Gastroesophageal sphincter (tissue), 3 donors: ENCODE measurements at regions not wholly inside any gene's neighbourhood (a gene's known extent, or its start where the extent isn't known, plus 50 kb on each side); places are given as distances from the start of the nearest gene placed in this dataset.

Experiments used
- EP300 ChIP-seq: sonication (generic); formaldehyde crosslinking; IDR thresholded peaks from one replicate; pipeline ENCODE4 v1.6.1; 2017; ENCODE audit warnings: antibody characterized with exemption, mild to moderate bottlenecking
- POLR2AphosphoS5 ChIP-seq: sonication (generic); formaldehyde crosslinking; IDR thresholded peaks from one replicate; pipeline ENCODE4 v1.6.1; 2017; ENCODE audit warnings: antibody characterized with exemption
- TF ChIP-seq, protein P1 (sequence below), 4 experiments: fragments of 200-600 bp in 2 of 4; fragments of 450-650 bp in 2 of 4; sonication (generic) in 1 of 4; IDR thresholded peaks; one replicate each; pipeline ENCODE4 v1.5.1; 2017 to 2019; ENCODE audit warnings: antibody characterized with exemption in 4 of 4, mild to moderate bottlenecking in 2 of 4, moderate library complexity in 2 of 4

DNA sequence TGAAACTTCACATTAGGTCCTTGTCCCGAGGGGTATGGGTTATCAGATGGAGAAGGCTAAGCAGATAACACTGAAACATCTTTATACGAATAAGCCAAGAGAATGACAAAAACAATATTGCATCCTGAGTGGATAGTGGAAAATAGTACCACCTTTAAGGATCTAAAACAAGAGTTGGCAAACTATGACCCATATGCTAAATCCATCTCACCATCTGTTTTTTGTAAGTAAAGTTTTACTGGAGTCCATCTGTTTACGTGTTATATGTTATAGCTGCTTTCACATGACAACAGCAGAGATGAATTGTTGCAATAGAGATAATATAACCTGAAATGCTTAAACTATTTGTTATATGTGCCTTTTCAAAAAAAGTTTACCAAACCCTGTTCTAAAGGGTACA, 76.1 kb upstream of the TRDN start:
- TF ChIP-seq, protein P1, sequence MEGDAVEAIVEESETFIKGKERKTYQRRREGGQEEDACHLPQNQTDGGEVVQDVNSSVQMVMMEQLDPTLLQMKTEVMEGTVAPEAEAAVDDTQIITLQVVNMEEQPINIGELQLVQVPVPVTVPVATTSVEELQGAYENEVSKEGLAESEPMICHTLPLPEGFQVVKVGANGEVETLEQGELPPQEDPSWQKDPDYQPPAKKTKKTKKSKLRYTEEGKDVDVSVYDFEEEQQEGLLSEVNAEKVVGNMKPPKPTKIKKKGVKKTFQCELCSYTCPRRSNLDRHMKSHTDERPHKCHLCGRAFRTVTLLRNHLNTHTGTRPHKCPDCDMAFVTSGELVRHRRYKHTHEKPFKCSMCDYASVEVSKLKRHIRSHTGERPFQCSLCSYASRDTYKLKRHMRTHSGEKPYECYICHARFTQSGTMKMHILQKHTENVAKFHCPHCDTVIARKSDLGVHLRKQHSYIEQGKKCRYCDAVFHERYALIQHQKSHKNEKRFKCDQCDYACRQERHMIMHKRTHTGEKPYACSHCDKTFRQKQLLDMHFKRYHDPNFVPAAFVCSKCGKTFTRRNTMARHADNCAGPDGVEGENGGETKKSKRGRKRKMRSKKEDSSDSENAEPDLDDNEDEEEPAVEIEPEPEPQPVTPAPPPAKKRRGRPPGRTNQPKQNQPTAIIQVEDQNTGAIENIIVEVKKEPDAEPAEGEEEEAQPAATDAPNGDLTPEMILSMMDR (IDR thresholded peaks at IDR 0.05) = no peak
- TF ChIP-seq EP300 (no peak), POLR2AphosphoS5 (no peak)
